ENCODE measurements at regions not wholly inside any gene's neighbourhood (a gene's known extent, or its start where the extent isn't known, plus 50 kb on each side); places are given as distances from the start of the nearest gene placed in this dataset.
A peak's percentile ranks its signal among the peaks of the same experiment; 100 is the strongest.
"Not testable (repeated sequence)": the region's sequence is repeated elsewhere in the genome, so short reads cannot be mapped to it uniquely, and the experiment has no call there.

GRCh38 chr3:181330257-181330656 is 340.7 kb upstream of the DNAJC19 start:
- no peak for DNase-seq (ENCODE audit: low read depth)

GRCh38 chr3:181329024-181329423 is 339.5 kb upstream of the DNAJC19 start:
- DNase-seq (ENCODE audit: low read depth), result no peak

- DNase-seq (ENCODE audit: low read depth), result no peak
These were observed 338.8 kb upstream of the DNAJC19 start for GRCh38 chr3:181328346-181328745.

GRCh38 chr3:181327349-181327748 is 337.8 kb upstream of the DNAJC19 start:
- DNase-seq (ENCODE audit: low read depth), result no peak

- peak; percentile 28 for DNase-seq (ENCODE audit: low read depth)
These were observed 337.2 kb upstream of the DNAJC19 start for GRCh38 chr3:181326637-181327223.

- DNase-seq (ENCODE audit: low read depth), result not testable (repeated sequence)
These were observed 335.0 kb upstream of the DNAJC19 start for GRCh38 chr3:181324516-181324915.

GRCh38 chr3:181318321-181318720 is 328.8 kb upstream of the DNAJC19 start:
- DNase-seq (ENCODE audit: low read depth), result no peak

- DNase-seq (ENCODE audit: low read depth), result no peak
These were observed 328.0 kb upstream of the DNAJC19 start for GRCh38 chr3:181317508-181317907.

- DNase-seq (ENCODE audit: low read depth), result no peak
These were observed 326.9 kb upstream of the DNAJC19 start for GRCh38 chr3:181316482-181316881.

- DNase-seq (ENCODE audit: low read depth), result no peak
These were observed 323.8 kb upstream of the DNAJC19 start for GRCh38 chr3:181313335-181313734.

- no peak for DNase-seq (ENCODE audit: low read depth)
These were observed 321.6 kb upstream of the DNAJC19 start for GRCh38 chr3:181311186-181311585.

- DNase-seq (ENCODE audit: low read depth), result no peak
These were observed 313.4 kb upstream of the DNAJC19 start for GRCh38 chr3:181302960-181303359.

GRCh38 chr3:181300033-181300432 is 310.5 kb upstream of the DNAJC19 start:
- DNase-seq (ENCODE audit: low read depth), result no peak

- peak; percentile 40 for DNase-seq (ENCODE audit: low read depth)
These were observed 308.9 kb upstream of the DNAJC19 start for GRCh38 chr3:181298421-181298820.

GRCh38 chr3:181292984-181293383 is 303.4 kb upstream of the DNAJC19 start:
- DNase-seq (ENCODE audit: low read depth), result peak; percentile 43

GRCh38 chr3:181290941-181291340 is 301.4 kb upstream of the DNAJC19 start:
- DNase-seq (ENCODE audit: low read depth), result no peak

GRCh38 chr3:181289306-181289705 is 299.8 kb upstream of the DNAJC19 start:
- no peak for DNase-seq (ENCODE audit: low read depth)

GRCh38 chr3:181288145-181288544 is 298.6 kb upstream of the DNAJC19 start:
- no peak for DNase-seq (ENCODE audit: low read depth)

GRCh38 chr3:181279239-181279565 is 289.7 kb upstream of the DNAJC19 start:
- no peak for DNase-seq (ENCODE audit: low read depth)

- no peak for DNase-seq (ENCODE audit: low read depth)
These were observed 289.1 kb upstream of the DNAJC19 start for GRCh38 chr3:181278468-181279238.

GRCh38 chr3:181276358-181276896 is 286.9 kb upstream of the DNAJC19 start:
- no peak for DNase-seq (ENCODE audit: low read depth)

- no peak for DNase-seq (ENCODE audit: low read depth)
These were observed 284.5 kb upstream of the DNAJC19 start for GRCh38 chr3:181274025-181274424.

- DNase-seq (ENCODE audit: low read depth), result no peak
These were observed 277.8 kb upstream of the DNAJC19 start for GRCh38 chr3:181267312-181267711.

Measured in HS-5 (cell line).